Transverse colon (tissue), 4 donors: ENCODE measurements at regions not wholly inside any gene's neighbourhood (a gene's known extent, or its start where the extent isn't known, plus 50 kb on each side); places are given as distances from the start of the nearest gene placed in this dataset.

Experiments
- EP300 ChIP-seq: sonication (generic); formaldehyde crosslinking; IDR thresholded peaks from one replicate; pipeline ENCODE4 v1.6.1; 2017; ENCODE audit warnings: antibody characterized with exemption, low read depth
- POLR2A ChIP-seq: fragments of 450-650 bp; IDR thresholded peaks from one replicate; pipeline ENCODE4 v1.6.1; 2016; ENCODE audit warnings: antibody characterized with exemption, mild to moderate bottlenecking, moderate library complexity
- POLR2AphosphoS5 ChIP-seq, 3 donors: sonication (generic); formaldehyde crosslinking; IDR thresholded peaks; one replicate each; pipeline ENCODE4 v1.6.1; 2016; ENCODE audit warnings: antibody characterized with exemption in 3 of 3
- TF ChIP-seq, protein P1 (sequence below), 5 experiments: fragments of 200-600 bp in 3 of 5; fragments of 450-650 bp in 2 of 5; sonication (generic) in 3 of 5; IDR thresholded peaks; 1 replicate in 2 of 5; 2 replicates in 3 of 5; pipeline ENCODE4 v1.5.1; 2016 to 2017; ENCODE audit warnings: antibody characterized with exemption in 5 of 5, inconsistent platforms in 3 of 5, mild to moderate bottlenecking in 2 of 5, moderate library complexity in 1 of 5

DNA sequence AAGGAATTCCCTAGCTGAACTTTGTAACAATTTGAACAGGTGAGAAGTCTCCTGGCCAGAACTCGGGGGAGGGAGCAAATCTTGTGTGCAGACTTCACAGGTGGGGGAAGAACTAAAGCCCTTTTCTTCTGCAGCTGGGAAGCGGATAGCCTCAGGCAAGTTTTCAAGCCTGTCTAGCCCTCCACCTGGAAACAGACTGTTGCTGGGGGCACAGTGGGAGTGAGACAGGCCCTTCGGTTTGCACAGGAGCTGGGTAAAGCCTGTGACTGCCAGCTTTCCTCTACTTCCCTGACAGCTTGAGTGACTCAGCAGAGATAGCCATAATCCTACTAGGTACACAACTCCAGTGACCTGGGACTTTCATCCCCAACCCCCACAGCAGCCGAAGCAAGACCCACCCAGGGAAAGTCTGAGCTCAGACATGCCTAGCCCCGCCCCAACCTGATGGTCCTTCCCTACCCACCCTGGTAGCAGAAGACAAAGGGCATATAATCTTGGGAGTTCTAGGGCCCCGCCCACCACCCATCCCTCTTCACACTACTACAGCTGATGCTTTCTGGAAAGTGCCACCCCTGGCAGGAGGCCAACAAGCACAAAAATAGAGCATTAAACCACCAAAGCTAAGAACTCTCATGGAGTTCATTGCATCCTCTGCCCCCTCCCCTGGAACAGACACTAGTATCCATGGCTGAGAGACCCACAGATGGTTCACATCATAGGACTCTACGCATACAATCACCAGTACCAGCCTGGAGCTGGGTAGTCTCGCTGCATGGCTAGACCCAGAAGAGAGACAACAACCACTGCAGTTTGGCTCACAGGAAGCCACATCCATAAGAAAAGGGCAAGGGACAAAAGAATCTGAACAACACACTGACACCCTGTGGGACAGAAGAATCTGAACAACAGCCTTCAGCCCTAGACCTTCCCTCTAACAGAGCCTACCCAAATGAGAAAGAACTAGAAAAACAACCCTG, 479.0 kb downstream of the RAP2B start:
- TF ChIP-seq, protein P1, sequence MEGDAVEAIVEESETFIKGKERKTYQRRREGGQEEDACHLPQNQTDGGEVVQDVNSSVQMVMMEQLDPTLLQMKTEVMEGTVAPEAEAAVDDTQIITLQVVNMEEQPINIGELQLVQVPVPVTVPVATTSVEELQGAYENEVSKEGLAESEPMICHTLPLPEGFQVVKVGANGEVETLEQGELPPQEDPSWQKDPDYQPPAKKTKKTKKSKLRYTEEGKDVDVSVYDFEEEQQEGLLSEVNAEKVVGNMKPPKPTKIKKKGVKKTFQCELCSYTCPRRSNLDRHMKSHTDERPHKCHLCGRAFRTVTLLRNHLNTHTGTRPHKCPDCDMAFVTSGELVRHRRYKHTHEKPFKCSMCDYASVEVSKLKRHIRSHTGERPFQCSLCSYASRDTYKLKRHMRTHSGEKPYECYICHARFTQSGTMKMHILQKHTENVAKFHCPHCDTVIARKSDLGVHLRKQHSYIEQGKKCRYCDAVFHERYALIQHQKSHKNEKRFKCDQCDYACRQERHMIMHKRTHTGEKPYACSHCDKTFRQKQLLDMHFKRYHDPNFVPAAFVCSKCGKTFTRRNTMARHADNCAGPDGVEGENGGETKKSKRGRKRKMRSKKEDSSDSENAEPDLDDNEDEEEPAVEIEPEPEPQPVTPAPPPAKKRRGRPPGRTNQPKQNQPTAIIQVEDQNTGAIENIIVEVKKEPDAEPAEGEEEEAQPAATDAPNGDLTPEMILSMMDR (IDR thresholded peaks at IDR 0.05), result no peak
- TF ChIP-seq POLR2A (no peak), EP300 (no peak), POLR2AphosphoS5 (IDR thresholded peaks at IDR 0.05) (no peak)
